MM.1S (cell line): ENCODE measurements at regions not wholly inside any gene's neighbourhood (a gene's known extent, or its start where the extent isn't known, plus 50 kb on each side); places are given as distances from the start of the nearest gene placed in this dataset.
A peak's percentile ranks its signal among the peaks of the same experiment; 100 is the strongest.

Experiments used
- EZH2 ChIP-seq: fragments of 300-600 bp; sonication (generic); optimal IDR thresholded peaks from 2 replicates; pipeline ENCODE3; 2017; ENCODE audit warnings: low read depth, mild to moderate bottlenecking, antibody characterized with exemption, low read length, mixed read lengths
- EZH2phosphoT487 ChIP-seq: fragments of 300-600 bp; sonication (generic); IDR thresholded peaks from 2 replicates; pipeline ENCODE4 v1.6.1; 2018; ENCODE audit warnings: antibody characterized with exemption, low read length
- TF ChIP-seq, protein P1 (sequence below): fragments of 300-600 bp; sonication (generic); IDR thresholded peaks from 2 replicates; pipeline ENCODE4 v1.5.1; 2016; ENCODE audit warnings: antibody characterized with exemption, low read length, mixed read lengths

GRCh38 chr11:106224172-106224571 lies 146.7 kb downstream of the AASDHPPT start:
- TF ChIP-seq EZH2 (no peak), EZH2phosphoT487 (no peak)
- TF ChIP-seq, protein P1, sequence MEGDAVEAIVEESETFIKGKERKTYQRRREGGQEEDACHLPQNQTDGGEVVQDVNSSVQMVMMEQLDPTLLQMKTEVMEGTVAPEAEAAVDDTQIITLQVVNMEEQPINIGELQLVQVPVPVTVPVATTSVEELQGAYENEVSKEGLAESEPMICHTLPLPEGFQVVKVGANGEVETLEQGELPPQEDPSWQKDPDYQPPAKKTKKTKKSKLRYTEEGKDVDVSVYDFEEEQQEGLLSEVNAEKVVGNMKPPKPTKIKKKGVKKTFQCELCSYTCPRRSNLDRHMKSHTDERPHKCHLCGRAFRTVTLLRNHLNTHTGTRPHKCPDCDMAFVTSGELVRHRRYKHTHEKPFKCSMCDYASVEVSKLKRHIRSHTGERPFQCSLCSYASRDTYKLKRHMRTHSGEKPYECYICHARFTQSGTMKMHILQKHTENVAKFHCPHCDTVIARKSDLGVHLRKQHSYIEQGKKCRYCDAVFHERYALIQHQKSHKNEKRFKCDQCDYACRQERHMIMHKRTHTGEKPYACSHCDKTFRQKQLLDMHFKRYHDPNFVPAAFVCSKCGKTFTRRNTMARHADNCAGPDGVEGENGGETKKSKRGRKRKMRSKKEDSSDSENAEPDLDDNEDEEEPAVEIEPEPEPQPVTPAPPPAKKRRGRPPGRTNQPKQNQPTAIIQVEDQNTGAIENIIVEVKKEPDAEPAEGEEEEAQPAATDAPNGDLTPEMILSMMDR = peak; percentile 6; the same call in 1 of the 2 replicates
